GM12878 (cell line): ENCODE measurements at regions not wholly inside any gene's neighbourhood (a gene's known extent, or its start where the extent isn't known, plus 50 kb on each side); places are given as distances from the start of the nearest gene placed in this dataset.

Source experiments
- ATAC-seq: fragments of 200-7000 bp; cut with Tn5 transposase; 3 replicates; pipeline ENCODE4 v1.9.1; 2020; ENCODE audit warnings: mild to moderate bottlenecking, moderate library complexity
- BruUV-seq: library from RNA; stranded (reverse); fragments of 400-500 nt; replicated peaks from 2 replicates; lab custom pipeline; 2021; lab: Mats Ljungman, UMichigan
- CTCF ChIA-PET: fragments of 300-600 bp; sonication (Branson Sonifier 250); formaldehyde crosslinking; extraction: SDS; loops from one replicate; lab custom pipeline; 2021; ENCODE audit warnings: inconsistent platforms; lab: Yijun Ruan, JAX
- POLR2A ChIA-PET: fragments of 350-600 bp; formaldehyde crosslinking; extraction: SDS; loops from one replicate; lab custom pipeline; 2021; ENCODE audit warnings: inconsistent platforms; lab: Charles Lee
- RAD21 ChIA-PET: fragments of 300-600 bp; sonication (Branson Sonifier 250); formaldehyde crosslinking; loops from one replicate; lab custom pipeline; 2023; ENCODE audit warnings: antibody characterized with exemption; ENCODE audit not compliant: unreplicated experiment; lab: Charles Lee
- SMC1A ChIA-PET: fragments of 300-600 bp; sonication (Branson Sonifier 250); formaldehyde crosslinking; loops from one replicate; lab custom pipeline; 2023; ENCODE audit not compliant: unreplicated experiment, uncharacterized antibody; lab: Charles Lee
- DNase-seq: peaks from one replicate; pipeline ENCODE4 v3.0.0-alpha.2; 2011; ENCODE audit warnings: low read depth, low spot score
- FAIRE-seq: peaks from 3 replicates; lab custom pipeline; 2011; peaks lifted over from hg19 to GRCh38; lab: Jason Lieb, UNC
- H2AFZ ChIP-seq: 2 replicates; pipeline ENCODE4 v1.6.0; 2011; ENCODE audit warnings: low read depth, low read length, control low read depth; ENCODE audit not compliant: control insufficient read depth
- H3K27ac ChIP-seq: 2 replicates; pipeline ENCODE4 v1.5.1; 2011; ENCODE audit warnings: control low read depth; ENCODE audit not compliant: control insufficient read depth, insufficient read depth
- H3K27me3 ChIP-seq, 2 experiments: replicated peaks in 1 of 2; 2 replicates each; pipeline versions ENCODE4 v1.6.0 to v1.6.1; 2011; ENCODE audit warnings: low read length in 1 of 2; ENCODE audit not compliant: control insufficient read depth in 2 of 2, insufficient read depth in 2 of 2
- H3K36me3 ChIP-seq, 2 experiments: 2 replicates each; pipeline ENCODE4 v1.5.1; 2011; ENCODE audit warnings: low read length in 1 of 2; ENCODE audit not compliant: control insufficient read depth in 2 of 2, insufficient read depth in 2 of 2
- H3K4me1 ChIP-seq: 2 replicates; pipeline ENCODE4 v1.6.1; 2011; ENCODE audit warnings: mild to moderate bottlenecking, low read length, moderate library complexity, mixed read lengths; ENCODE audit not compliant: control insufficient read depth, insufficient read depth
- H3K4me2 ChIP-seq: 2 replicates; pipeline ENCODE4 v1.6.0; 2011; ENCODE audit warnings: control low read depth; ENCODE audit not compliant: control insufficient read depth, insufficient read depth
- H3K4me3 ChIP-seq: fragments of 200-600 bp; sonication (generic); 2 replicates; pipeline ENCODE4 v1.5.1; 2016
- H3K79me2 ChIP-seq: 2 replicates; pipeline ENCODE4 v1.6.0; 2011; ENCODE audit warnings: low read length; ENCODE audit not compliant: control insufficient read depth, insufficient read depth
- H3K9ac ChIP-seq: 2 replicates; pipeline ENCODE4 v1.8.0; 2011; ENCODE audit warnings: low read length, control low read depth, mixed read lengths; ENCODE audit not compliant: control insufficient read depth, insufficient read depth
- H3K9me3 ChIP-seq: replicated peaks from 3 replicates; pipeline ENCODE4 v1.5.1; 2011; ENCODE audit warnings: mild to moderate bottlenecking, low read length; ENCODE audit not compliant: control insufficient read depth, insufficient read depth
- H4K20me1 ChIP-seq: 2 replicates; pipeline ENCODE4 v1.6.0; 2011; ENCODE audit not compliant: control insufficient read depth, insufficient read depth
- BCL11A ChIP-seq: IDR thresholded peaks from 2 replicates; pipeline ENCODE4 v1.6.1; 2011; ENCODE audit warnings: low read depth, low read length
- HDAC2 ChIP-seq: fragments of 200-600 bp; sonication (generic); IDR thresholded peaks from 2 replicates; pipeline ENCODE4 v1.6.1; 2017
- NBN ChIP-seq: fragments of 450-650 bp; IDR thresholded peaks from 2 replicates; pipeline ENCODE4 v1.6.1; 2016
- POLR2AphosphoS5 ChIP-seq: IDR thresholded peaks from 2 replicates; pipeline ENCODE4 v1.6.1; 2011; ENCODE audit warnings: mild to moderate bottlenecking, low read length, inconsistent platforms
- RAD51 ChIP-seq: fragments of 450-650 bp; IDR thresholded peaks from 2 replicates; pipeline ENCODE4 v1.6.1; 2016; ENCODE audit warnings: moderate library complexity, mild to moderate bottlenecking, inconsistent platforms
- RB1 ChIP-seq: fragments of 450-650 bp; formaldehyde crosslinking; IDR thresholded peaks from 2 replicates; pipeline ENCODE4 v1.6.1; 2017; ENCODE audit warnings: mild to moderate bottlenecking, borderline replicate concordance
- RBBP5 ChIP-seq: fragments of 200-600 bp; sonication (generic); conservative IDR thresholded peaks from 2 replicates; pipeline ENCODE4 v1.6.1; 2016
- RELA ChIP-seq: fragments of 450-650 bp; IDR thresholded peaks from 2 replicates; pipeline ENCODE4 v1.8.0; 2014; ENCODE audit warnings: borderline replicate concordance; ENCODE audit not compliant: partially characterized antibody
- STAT3 ChIP-seq: IDR thresholded peaks from 2 replicates; pipeline ENCODE4 v1.6.1; 2011; ENCODE audit warnings: low read depth, low read length, improper control_type of control experiment
- YBX1 ChIP-seq: fragments of 450-650 bp; IDR thresholded peaks from 2 replicates; pipeline ENCODE4 v1.6.1; 2016; ENCODE audit warnings: antibody characterized with exemption
- YY1 ChIP-seq: IDR thresholded peaks from 2 replicates; pipeline ENCODE4 v1.6.1; 2011; ENCODE audit warnings: low read depth, mild to moderate bottlenecking, low read length
- ZNF592 ChIP-seq: fragments of 450-650 bp; IDR thresholded peaks from 2 replicates; pipeline ENCODE4 v1.6.1; 2017; ENCODE audit warnings: mild to moderate bottlenecking, moderate library complexity
- WGBS: methylation state at CpG from one replicate; pipeline ENCODE4 v1.1.6; 2016; ENCODE audit warnings: low lambda C conversion rate; ENCODE audit not compliant: insufficient replicate concordance, insufficient coverage; ENCODE audit errors: missing lambda C conversion rate; 5-methylcytosine and 5-hydroxymethylcytosine counted together
- in situ Hi-C: fragments of 300-500 bp; cut with MboI; formaldehyde crosslinking; loops from 9 replicates; pipeline ENCODE4 v1.14.3; 2018; ENCODE audit warnings: mixed read lengths
- intact Hi-C: fragments of 100-400 bp; cut with micrococcal nuclease; formaldehyde crosslinking; loops from one replicate; pipeline ENCODE4 v1.14.2; 2022; ENCODE audit not compliant: unreplicated experiment
- TF ChIP-seq, protein P1 (sequence below): fragments of 450-650 bp; IDR thresholded peaks from 2 replicates; pipeline ENCODE4 v1.6.1; 2017; ENCODE audit warnings: antibody characterized with exemption, mild to moderate bottlenecking, moderate library complexity
- TF ChIP-seq, protein P2 (sequence below): fragments of 450-650 bp; IDR thresholded peaks from 2 replicates; pipeline ENCODE4 v1.6.1; 2016; ENCODE audit warnings: mild to moderate bottlenecking, moderate library complexity, borderline replicate concordance

GRCh38 chr6:74834967-74835366, 370.9 kb downstream of the COL12A1 start (continued):
- TF ChIP-seq, protein P1, sequence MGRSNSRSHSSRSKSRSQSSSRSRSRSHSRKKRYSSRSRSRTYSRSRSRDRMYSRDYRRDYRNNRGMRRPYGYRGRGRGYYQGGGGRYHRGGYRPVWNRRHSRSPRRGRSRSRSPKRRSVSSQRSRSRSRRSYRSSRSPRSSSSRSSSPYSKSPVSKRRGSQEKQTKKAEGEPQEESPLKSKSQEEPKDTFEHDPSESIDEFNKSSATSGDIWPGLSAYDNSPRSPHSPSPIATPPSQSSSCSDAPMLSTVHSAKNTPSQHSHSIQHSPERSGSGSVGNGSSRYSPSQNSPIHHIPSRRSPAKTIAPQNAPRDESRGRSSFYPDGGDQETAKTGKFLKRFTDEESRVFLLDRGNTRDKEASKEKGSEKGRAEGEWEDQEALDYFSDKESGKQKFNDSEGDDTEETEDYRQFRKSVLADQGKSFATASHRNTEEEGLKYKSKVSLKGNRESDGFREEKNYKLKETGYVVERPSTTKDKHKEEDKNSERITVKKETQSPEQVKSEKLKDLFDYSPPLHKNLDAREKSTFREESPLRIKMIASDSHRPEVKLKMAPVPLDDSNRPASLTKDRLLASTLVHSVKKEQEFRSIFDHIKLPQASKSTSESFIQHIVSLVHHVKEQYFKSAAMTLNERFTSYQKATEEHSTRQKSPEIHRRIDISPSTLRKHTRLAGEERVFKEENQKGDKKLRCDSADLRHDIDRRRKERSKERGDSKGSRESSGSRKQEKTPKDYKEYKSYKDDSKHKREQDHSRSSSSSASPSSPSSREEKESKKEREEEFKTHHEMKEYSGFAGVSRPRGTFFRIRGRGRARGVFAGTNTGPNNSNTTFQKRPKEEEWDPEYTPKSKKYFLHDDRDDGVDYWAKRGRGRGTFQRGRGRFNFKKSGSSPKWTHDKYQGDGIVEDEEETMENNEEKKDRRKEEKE: no peak
- TF ChIP-seq RBBP5 (no peak), POLR2AphosphoS5 (no peak), RB1 (no peak), NBN (no peak), ZNF592 (no peak), RAD51 (no peak)

DNA sequence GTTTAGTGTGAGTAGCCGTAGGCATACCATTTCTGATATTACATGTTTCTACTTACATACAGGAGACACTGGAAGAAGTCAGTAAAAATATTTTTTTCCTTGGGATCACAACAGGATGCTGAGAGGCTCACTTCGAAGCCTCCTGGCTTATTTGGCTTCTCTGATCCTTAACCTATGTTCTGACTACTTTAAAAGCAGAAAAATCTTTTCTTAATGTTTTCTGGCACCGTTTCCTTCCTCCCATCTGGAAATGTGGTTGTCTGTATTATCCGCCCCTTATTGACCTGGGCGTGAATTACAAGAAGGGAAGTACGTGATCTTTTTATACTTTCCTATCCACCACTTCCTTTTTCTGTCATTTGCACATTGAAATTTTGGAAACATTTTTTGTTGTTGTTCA, 379.6 kb downstream of the COL12A1 start:
- ChIA-PET SMC1A (interaction anchor here (0.8 kb wide), 1 partner anchor 10 kb away, joined by 3 read pairs; no protein-coding TSS in a partner anchor), CTCF (no interaction called here), RAD21 (no interaction called here), POLR2A (no interaction called here)
- Histone ChIP-seq H3K36me3 (no peaks in the 10 kb centered on the region), H3K4me2 (no peak overlapping the region), H3K9ac (no peak overlapping the region), H3K4me3 (no peak overlapping the region), H3K4me1 (no peaks in the 10 kb centered on the region), H3K79me2 (no peaks in the 10 kb centered on the region), H3K27ac (no peak overlapping the region), H3K9me3 (no peaks in the 10 kb centered on the region), H3K27me3 (no peaks in the 10 kb centered on the region), H4K20me1 (no peaks in the 10 kb centered on the region), H2AFZ (no peak overlapping the region)
- in situ Hi-C loops: no loop called here
- no peak for ATAC-seq
- no peak for TF ChIP-seq BCL11A
- TF ChIP-seq, protein P2, sequence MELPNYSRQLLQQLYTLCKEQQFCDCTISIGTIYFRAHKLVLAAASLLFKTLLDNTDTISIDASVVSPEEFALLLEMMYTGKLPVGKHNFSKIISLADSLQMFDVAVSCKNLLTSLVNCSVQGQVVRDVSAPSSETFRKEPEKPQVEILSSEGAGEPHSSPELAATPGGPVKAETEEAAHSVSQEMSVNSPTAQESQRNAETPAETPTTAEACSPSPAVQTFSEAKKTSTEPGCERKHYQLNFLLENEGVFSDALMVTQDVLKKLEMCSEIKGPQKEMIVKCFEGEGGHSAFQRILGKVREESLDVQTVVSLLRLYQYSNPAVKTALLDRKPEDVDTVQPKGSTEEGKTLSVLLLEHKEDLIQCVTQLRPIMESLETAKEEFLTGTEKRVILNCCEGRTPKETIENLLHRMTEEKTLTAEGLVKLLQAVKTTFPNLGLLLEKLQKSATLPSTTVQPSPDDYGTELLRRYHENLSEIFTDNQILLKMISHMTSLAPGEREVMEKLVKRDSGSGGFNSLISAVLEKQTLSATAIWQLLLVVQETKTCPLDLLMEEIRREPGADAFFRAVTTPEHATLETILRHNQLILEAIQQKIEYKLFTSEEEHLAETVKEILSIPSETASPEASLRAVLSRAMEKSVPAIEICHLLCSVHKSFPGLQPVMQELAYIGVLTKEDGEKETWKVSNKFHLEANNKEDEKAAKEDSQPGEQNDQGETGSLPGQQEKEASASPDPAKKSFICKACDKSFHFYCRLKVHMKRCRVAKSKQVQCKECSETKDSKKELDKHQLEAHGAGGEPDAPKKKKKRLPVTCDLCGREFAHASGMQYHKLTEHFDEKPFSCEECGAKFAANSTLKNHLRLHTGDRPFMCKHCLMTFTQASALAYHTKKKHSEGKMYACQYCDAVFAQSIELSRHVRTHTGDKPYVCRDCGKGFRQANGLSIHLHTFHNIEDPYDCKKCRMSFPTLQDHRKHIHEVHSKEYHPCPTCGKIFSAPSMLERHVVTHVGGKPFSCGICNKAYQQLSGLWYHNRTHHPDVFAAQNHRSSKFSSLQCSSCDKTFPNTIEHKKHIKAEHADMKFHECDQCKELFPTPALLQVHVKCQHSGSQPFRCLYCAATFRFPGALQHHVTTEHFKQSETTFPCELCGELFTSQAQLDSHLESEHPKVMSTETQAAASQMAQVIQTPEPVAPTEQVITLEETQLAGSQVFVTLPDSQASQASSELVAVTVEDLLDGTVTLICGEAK: no peak
- no peak for TF ChIP-seq HDAC2
- no peak for TF ChIP-seq STAT3
- no peak for TF ChIP-seq YBX1
- TF ChIP-seq YY1: no peak
- TF ChIP-seq RELA: no peak
- no peak for DNase-seq
- BruUV-seq: no TSS peak
- intact Hi-C loops: no loop called here
- WGBS: 25% methylated on average over 6 of the region's 6 CpGs
- no peak for FAIRE-seq
